GM18498 (cell line): ENCODE measurements at regions not wholly inside any gene's neighbourhood (a gene's known extent, or its start where the extent isn't known, plus 50 kb on each side); places are given as distances from the start of the nearest gene placed in this dataset.
"Not testable (repeated sequence)": the region's sequence is repeated elsewhere in the genome, so short reads cannot be mapped to it uniquely, and the experiment has no call there.

Experiments used
- ATAC-seq: cut with Tn5 transposase; IDR thresholded peaks from one replicate; pipeline ENCODE4 v1.9.1; 2021; ENCODE audit warnings: mild to moderate bottlenecking, moderate library complexity; ENCODE audit not compliant: unreplicated experiment

DNA sequence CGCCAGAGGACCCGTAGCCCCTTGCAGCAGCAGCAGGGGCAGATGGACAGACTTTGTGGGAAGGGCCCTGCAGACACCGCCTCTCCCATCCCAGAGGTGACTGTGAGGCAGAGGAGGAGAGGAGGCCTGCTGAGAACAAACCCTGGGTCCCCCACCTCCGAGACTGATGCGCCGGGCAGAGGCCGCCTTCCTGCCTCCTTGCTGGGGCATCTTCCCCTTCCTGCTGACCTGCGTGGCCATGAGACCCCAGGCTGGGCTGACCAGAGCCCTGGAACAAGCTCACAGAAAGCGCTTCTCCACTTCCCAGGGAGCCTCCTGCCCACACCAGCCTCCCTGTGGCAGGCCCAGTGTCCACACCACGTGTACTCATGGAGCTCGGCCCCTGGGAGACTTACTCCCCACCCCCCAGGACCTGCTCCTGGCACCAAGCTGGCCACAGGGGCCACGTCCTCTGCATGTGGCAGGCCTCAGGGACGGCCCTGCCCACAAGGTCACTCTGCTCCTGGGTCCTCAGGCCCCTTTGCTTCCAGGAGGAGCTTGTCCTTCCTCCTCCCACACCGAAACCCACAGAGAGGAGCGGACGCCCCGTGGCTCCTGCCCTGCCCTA is 119.0 kb upstream of the ZNF469 start:
- ATAC-seq, result not testable (repeated sequence)

DNA sequence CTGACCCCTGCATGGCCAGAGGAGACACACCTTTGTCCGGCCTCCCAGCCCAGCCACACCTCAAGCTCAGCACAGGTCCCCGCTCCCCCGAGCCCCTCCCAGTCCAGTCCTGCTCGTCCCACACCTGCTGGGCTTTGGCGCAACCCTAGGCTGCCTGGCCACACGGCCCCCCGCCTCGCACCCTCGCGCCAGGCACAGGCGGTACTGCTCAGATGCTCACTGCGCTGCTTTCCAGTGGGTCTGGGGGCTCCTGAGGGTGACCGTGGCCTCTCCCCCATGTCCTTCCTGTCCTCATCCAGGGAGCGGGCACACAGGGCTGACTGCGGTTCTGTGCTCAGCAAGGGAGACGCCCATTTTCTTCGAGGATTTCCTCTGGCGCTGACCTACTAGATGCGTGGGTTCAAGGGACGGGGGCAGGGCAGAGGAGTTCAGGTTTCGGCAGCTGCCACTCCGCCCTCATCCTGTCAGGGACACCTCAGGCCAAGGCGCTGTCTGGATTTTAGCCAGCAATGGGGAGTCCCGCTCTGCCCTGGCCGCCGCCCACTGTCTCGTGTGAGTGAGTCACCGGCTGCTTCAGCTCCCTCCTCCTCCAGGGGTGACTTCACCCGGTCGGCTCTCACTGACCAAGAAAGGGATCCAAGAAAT is 118.0 kb upstream of the ZNF469 start:
- peak; percentile 71 for ATAC-seq

DNA sequence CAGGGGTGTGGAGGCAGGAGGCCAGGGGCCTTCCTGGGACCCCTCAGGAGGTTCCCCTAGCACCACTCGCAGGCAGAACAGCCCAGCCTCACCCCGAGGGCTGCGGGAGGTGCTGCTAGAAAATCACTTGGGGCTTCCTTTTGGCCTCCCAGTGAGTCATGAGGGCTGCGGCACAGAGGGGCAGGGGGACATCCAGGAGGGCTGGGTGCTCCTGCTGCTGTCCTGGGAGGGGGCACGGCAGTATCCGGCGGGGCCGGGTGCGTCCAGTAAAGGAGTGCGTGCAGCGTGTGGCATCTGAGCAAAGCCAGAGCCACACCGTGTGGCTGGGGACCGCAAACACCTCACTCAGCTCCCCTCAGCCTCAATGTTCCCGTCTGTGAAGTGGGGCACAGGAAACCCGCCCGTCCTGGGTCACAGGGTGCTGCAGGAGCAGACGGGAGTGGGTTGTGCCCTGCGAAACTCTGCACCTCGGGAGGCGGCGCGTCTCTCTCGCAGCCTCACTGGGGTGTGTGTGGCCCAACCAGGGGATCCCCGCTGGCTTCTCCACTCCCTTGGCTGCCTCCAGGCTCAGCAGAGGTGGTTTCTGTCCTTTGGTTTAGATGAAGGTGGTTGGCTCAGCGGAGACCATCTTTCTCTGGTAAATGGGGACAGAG is 117.3 kb upstream of the ZNF469 start:
- not testable (repeated sequence) for ATAC-seq

DNA sequence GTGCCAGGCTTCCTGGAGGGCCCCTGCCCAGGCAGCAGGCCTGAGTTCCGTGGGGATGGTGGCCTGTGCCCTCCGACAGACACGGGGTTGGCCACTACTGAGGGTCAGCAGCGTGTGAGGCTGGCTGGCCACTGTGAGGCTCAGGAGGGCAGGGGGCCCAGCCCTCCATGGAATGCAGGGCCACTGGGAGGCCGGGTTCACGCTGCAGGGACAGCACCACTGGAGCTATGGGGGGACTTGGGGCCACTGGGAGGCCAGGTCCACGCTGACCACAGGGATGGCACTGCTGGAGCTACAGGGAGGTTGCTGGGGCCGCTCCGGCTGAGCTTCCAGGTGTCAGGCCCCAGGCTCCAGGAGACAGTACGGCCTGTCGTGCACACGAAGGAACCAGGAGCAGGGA is 116.7 kb upstream of the ZNF469 start:
- not testable (repeated sequence) for ATAC-seq

DNA sequence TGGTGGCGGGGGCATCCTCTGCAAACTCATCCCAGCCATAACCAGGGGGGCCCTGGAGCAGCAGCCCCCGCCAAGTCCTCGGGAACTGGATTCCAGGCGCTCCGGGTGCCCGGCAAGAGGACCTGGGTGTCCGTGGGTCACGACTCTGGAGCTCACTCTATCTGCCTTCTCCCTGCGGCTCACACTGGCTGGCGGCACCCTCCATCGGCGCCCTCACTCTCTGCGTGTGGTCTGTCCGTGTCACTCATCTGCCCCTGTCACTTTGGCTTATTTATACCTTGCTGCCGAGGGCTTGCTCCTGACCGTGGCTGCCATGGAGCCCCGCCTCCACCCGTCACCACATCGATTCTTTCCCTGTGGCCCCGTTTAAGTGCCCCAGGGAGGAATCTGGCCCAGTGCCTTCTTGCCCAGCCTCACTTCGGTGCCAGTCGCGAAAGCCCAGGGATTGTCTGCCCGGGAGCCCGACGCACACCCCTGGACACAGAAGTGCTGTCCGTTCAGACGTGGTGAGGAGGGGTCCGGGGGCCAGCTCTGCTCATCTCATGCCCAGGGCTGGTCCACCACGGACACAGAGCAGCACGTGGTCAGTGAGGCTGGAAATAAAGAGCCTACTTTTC is 115.7 kb upstream of the ZNF469 start:
- ATAC-seq, result not testable (repeated sequence)

DNA sequence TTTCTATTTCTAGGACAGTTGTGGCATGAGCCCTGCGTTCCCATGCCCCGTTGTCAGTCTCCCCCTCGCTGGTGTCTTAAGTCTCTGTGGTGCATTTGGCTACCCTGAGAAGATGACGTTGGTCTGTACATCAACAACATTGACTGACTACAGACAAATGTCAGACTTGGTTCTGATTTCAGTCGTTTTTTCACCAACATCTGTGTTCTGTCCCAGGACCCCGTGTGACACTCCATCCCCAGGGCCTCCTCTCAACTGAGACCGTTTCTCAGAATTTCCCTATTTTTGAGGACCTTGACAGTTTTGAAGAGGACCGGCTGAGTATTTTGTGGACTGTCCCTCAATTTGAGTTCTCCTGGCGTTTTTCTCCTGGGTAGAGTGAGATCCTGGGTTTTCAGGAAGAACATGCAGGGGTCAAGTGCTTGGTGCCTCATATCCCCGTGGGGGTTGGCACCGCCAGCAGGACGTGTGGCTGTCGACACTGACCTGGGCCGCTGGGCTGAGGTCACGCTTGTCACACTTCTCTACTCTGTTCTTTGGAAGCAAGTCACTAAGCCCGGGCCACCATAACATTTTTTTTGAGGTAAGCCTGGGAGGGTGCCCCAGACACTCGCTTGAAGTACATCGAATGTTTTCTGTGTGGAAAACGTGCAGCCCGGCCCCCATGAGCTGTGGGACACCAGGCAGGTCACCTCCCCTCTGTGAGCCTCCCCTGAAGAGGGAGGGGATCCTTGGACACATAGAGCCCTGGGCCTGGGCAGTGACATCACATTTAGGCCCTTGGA is 114.4 kb upstream of the ZNF469 start:
- not testable (repeated sequence) for ATAC-seq

DNA sequence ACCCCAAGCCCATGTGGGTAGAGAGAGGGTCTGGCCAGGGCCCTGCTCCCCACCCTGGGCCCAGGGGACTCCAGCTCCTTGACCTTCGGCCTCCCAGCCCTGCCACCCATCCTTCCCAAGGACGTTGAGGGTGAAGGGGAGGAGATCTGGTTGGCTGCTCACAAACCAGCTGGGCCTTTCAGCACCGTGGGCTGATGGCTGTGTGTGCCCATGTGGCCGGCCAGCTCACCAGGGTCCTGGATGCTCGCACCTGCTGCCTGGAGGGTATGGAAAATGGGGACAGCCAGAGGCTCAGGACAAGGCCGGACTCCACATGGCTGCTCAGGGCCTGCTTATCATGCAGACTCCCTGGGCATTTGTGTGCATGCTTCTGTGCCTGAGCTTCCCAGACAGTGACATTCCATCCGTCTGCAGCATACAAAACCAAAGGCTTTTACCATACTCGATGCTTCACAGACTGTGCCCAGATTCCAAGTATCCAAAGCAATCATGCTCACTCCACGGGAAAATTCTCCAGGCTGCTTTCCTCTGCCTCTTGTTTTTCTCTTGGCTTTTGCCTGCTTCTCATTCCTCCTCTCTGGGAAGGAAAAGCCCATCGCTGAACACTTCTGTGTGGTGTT is 112.5 kb upstream of the ZNF469 start:
- ATAC-seq, result not testable (repeated sequence)

DNA sequence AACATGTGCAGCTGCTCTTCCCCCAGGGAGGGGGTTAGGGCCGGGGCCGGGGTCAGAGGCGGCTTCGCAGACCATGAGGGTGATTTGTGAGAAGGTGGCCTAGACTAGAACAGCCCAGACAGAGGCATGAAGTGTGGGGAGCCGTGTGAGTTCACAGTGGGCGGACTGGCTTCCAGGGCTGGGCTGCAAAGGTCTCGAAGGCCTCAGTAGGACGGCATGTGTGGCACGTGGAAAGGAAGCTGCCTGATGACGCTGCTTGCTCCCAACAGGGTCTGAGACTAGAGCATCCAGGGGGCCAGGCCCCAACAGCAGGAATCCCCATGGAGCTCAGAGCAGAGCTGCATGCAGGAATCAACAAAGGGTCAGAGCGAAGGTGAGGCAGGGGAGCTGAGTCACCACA is 111.5 kb upstream of the ZNF469 start:
- not testable (repeated sequence) for ATAC-seq

DNA sequence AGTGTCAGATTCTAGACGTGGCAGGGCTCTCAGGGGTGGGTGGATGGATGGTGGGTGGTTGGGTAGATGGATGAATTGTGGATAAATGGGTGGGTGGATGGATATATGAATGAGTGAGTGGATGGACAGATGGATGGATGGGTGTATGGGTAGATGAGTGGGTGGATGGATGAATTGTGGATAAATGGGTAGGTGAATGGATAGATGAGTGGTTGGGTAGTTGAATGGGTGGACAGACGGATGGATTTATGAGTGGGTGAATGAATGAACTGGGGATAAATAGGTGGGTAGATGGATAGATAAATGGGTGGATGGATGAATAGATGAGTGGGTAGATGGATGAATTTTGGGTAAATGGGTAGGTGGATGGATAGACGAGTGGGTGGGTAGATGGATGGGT is 111.0 kb upstream of the ZNF469 start:
- ATAC-seq, result not testable (repeated sequence)

DNA sequence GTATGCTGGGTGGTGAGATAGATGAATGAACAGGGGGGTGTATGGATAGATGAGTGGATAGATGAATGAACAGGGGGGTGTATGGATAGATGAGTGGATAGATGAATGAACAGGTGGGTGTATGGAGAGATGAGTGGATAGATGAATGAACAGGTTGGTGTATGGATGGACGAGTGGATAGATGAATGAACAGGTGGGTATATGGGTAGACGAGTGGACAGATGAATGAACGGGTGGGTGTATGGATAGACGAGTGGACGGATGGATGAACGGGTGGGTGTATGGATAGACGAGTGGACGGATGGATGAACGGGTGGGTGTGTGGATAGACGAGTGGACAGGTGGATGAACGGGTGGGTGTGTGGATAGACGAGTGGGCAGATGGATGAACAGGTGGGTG is 110.3 kb upstream of the ZNF469 start:
- ATAC-seq, result not testable (repeated sequence)

DNA sequence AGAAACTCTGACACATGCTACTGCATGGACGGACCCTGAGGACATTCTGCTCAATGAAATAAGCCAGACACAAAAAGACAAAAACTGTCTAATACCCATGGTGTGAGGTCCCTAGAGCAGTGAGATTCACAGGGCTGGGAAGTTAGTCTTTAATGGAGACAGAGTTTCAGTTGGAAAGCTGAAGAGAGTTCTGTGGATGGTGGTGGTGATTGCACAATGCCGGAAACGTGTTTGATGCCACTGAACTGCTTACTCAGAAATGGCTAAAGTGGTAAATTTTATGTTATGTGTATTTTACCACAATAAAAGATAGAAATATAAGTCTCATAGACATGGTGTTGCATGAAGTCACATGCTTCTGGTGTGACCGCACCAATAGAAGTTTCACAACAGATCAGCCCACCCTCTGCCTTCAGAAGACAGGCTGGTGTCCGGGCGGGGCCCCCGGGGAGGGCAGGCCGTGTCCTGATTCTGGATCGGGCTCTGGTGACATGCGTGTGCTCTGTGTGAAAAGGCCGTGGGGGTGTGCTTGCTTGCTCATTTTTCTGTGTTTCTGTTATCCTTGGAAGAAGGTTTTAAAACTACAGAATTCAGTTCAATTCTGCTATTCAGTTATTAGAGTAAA is 108.5 kb upstream of the ZNF469 start:
- ATAC-seq, result not testable (repeated sequence)

DNA sequence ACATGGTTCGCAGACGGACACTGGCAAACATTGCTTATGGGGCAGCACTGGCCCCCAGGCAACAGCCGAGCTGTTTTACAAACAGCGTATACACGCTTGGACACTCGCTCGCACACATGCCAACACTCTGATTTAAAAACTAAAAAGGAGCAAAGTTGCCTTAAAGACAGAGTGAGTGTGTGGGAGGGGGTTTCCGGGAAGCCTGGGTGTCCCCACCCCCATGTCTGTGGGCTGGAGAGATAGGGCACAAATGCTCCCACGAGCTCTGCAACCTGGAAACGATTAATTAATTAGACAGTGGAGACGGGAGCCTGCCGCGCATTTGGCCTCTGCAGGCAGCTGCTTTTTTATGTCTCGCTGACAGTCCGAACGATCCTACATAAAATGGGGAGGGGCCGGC is 107.9 kb upstream of the ZNF469 start:
- no peak for ATAC-seq

DNA sequence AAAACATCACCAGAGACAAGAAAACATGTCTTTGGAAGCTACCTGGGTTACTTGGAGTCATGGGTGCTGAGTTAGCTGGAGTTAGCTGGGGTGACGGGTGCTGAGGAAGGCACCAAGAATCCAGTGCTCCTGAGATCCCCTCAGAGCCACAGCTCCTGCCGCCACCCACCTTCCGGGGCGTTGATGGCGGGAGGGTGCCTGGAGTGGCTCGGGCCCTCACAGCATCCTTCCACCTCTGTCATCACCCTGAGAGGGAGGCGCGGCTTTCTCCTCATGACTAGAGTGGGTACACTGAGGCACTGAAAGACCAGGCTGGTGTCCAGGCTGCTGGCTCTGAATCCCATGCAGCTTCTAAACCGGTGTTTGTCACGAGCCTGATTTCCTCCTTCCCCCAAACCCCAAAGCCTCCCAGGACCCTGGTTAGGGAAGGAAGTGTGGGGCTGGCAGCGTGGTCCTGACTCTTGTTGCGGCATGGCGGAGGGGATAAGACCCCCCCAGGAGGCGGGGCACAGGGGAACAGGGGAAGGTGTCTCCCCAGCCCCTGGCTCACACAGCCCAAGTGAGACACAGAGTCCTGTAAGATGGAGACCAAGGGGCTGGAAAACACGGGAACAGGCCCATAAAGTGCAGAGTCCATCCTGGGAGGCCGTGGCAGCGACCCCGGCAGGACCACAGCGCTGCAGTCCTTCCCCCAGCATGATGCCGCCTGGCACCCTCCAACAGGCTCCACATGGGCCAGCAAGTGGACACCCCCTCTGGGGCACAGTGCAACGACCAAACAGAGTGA is 107.2 kb upstream of the ZNF469 start:
- ATAC-seq, result not testable (repeated sequence)

DNA sequence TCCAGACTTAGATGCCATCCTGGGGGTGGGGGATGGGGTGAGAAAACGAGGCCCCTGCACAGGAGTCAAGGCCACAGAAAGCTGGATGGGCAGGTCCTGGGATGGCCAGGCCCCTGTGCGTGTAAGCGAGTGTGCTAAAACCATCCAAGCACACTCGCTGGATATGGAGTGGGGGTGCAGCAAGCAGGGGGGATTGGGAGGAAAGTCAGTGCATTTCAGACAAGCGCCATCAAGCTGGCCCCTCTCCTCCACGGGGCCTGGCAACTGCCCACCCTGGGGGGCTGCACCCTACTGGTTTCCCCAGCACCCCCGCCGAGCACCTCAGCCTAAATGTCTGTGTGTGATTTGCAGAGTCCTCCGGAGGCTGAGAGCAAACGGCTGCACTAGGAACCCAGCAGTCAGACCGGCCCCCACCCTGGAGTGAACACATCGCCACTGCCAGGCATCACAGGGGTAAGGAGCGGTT is 106.6 kb upstream of the ZNF469 start:
- ATAC-seq, result not testable (repeated sequence)

DNA sequence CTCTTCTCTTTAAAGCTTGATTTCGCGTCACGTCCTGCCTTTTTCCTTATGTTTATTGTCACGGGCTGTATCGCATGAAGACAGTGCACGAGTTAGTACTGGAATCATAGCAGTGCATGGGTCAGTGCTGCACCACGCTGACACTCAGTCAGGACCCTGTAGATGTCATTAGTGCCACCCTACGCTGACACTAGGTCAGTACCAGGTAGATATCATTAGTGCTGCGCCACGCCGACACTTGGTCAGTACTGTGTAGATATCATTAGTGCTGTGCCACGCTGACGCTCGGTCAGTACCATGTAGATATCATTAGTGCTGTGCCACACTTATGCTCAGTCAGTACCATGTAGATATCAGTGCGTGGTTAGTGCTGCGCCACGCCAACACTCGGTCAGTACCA is 106.2 kb upstream of the ZNF469 start:
- no peak for ATAC-seq

DNA sequence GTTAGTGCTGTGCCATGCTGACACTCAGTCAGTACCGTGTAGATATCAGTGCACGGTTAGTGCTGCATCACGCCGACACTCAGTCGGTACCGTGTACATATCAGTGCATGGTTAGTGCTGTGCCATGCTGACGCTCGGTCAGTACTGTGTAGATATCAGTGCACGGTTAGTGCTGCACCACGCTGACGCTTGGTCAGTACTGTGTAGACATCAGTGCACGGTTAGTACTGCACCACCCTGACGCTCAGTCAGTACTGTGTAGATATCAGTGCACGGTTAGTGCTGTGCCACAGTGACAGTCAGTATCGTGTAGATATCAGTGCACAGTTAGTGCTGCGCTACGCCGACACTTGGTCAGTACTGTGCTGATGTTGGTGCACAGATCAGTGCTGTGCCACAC is 102.8 kb upstream of the ZNF469 start:
- ATAC-seq, result no peak

DNA sequence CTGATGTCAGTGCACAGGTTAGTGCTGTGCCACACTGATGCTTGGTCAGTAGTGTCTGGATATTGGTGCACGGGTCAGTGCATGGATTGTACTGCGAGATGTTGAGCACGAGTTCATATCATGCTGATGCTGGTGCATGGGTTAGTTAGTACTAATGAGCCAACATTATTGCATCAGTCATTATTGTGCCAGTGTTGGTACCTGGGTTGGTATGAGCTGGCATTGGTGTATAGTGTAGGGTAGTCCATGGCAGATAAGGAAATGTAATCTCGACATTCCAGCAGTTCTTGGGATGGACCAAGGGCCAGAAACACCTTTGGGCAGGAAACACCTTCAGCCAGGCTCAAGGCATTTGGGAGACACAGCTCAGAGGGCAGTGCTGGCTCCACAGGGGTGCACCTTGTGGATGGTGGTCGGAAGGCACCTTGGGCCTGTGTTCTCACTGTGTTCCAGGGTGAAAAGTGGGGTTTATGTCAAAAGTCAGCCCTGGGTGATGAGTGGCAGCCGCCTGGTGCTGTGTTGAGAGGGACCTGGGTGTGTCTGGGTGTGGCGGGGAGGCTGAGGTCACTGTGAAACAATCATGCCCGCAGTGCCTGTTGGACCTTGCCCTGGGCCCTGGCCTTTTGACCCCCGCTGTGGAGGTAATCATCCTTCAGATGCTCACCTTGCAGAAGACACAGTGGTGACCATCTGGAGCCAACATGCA is 100.7 kb upstream of the ZNF469 start:
- no peak for ATAC-seq

DNA sequence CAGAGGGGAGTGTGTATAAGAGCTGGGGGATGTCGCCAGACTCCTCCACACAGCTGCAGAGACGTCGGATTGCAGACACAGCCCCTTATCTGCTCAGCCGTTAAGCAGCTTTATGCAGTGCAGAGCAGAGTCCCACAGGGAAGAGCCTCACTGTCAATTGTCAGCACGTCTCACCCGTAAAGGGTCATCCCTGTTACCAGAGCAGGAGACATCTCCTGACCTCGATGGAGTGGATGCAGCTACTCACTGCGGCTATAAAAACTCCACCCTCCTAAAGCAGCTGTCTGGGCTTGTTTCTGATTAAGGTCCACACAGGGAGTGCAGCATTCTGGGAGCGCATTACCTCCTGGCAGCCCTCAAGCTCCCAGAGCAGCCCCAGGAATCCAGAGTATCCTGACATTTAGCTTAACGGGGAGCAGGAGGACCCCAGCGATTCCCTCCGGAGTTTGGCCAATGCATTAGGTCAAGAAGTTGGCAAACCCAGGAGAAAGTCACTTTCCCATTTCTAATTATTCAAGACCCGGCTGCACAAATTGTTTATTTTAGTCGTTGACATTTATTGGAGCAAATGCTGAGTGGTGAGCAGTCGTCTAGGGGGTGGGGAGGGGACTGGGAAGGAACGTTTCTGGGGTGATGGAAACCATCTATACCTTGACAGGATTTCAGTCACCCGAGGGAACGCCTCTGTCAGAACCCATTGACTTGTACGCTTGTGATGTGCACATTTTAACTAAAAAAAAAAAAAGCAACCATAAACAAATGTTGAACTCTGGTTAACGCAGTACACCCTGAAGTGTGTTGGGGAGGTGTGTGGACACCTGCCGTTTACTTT is 100.0 kb upstream of the ZNF469 start:
- no peak for ATAC-seq
